Choroid plexus epithelial cell (primary cell): ENCODE measurements at regions not wholly inside any gene's neighbourhood (a gene's known extent, or its start where the extent isn't known, plus 50 kb on each side); places are given as distances from the start of the nearest gene placed in this dataset.

Experiments
- DNase-seq: peaks from one replicate; pipeline ENCODE4 v3.0.0-alpha.2; 2010; ENCODE audit warnings: low read depth
- H3K4me3 ChIP-seq: 2 replicates; pipeline ENCODE4 v1.5.1; 2011; ENCODE audit warnings: low read depth, mild to moderate bottlenecking, control low read depth, low read length, moderate library complexity
- TF ChIP-seq, protein P1 (sequence below): conservative IDR thresholded peaks from 2 replicates; pipeline ENCODE4 v1.5.1; 2011; ENCODE audit warnings: low read depth, mild to moderate bottlenecking, control low read depth, inconsistent platforms, low read length, moderate library complexity

DNA sequence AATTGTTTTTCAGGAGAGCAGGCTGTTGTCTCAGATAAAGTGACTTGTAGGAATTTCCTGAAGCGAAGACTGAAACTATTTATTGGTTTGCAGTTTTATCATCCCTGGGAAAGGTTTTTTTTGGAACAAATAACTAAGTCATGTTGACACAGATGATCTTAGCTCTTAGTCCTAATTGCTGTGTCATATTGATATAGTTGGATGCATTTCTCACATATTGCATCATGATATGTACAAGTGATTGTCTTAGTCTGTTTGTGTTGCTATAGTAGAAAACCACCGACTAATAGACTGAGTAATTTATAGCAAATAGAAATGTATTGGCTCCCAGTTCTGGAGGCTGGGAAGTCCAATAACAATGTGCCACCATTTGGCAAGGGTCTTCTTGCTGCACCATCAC, 397.5 kb upstream of the PPP1R2C start:
- H3K4me3 ChIP-seq, result no peak overlapping the region
- no peak for DNase-seq
- TF ChIP-seq, protein P1, sequence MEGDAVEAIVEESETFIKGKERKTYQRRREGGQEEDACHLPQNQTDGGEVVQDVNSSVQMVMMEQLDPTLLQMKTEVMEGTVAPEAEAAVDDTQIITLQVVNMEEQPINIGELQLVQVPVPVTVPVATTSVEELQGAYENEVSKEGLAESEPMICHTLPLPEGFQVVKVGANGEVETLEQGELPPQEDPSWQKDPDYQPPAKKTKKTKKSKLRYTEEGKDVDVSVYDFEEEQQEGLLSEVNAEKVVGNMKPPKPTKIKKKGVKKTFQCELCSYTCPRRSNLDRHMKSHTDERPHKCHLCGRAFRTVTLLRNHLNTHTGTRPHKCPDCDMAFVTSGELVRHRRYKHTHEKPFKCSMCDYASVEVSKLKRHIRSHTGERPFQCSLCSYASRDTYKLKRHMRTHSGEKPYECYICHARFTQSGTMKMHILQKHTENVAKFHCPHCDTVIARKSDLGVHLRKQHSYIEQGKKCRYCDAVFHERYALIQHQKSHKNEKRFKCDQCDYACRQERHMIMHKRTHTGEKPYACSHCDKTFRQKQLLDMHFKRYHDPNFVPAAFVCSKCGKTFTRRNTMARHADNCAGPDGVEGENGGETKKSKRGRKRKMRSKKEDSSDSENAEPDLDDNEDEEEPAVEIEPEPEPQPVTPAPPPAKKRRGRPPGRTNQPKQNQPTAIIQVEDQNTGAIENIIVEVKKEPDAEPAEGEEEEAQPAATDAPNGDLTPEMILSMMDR, result no peak

DNA sequence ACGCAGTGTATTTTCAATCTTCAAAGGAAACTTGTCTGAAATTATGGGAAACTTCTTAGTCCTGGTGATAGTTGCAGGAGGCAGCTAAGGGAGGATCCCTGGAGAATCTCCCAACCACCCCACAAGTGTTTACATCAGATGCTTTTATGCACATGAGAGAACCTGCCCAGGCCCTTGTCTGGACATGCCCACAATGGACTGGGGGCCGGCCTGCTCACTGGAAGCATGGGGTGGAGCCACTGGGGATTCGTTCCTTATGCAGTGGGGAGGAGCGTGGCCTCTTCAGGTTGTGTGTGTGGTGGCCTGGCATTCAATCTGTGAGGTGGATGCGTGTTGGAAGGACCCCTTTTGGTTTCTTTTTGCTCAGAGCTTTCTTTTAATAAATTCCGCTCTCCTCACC, 398.7 kb upstream of the PPP1R2C start:
- no peak overlapping the region for H3K4me3 ChIP-seq
- TF ChIP-seq, protein P1, result no peak
- no peak for DNase-seq

DNA sequence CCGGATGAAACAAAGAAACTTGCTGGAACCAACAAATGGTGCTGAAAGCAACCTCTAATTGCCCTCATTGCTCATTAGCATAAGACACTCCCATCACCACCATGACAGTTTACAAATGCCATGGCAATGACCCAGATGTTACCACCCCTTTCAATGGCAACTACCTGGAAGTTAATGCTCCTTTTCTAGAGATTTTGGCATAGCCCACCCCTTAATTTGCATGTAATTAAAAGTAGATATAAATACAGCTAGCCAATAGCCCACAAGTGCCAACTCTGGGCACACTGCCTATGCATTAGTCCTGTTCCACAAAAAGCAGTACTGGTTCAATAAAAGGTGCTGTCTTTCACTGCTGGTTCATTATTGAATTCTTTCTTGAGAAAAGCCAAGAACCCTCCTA, 410.3 kb upstream of the PPP1R2C start:
- TF ChIP-seq, protein P1, result no peak
- no peak overlapping the region for H3K4me3 ChIP-seq
- DNase-seq, result no peak

DNA sequence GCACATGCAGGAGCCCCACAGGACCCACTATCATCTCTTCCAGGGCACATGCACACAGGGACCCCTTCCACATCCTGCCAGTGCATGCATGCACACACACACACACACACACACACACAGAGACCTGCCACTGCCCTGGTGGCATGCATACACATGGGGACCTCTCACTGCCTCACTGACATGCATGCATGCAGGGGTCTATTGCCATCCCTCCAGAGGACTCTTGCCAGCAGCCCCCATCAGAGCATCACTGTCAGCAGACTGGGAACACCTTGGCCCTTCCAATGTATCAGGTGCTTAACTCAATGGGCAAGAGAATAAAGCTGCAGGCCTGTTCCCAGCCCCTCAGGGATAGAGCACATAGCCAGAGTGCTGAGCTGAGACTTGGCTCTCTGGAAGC, 433.6 kb upstream of the PPP1R2C start:
- DNase-seq, result no peak
- TF ChIP-seq, protein P1, result no peak

DNA sequence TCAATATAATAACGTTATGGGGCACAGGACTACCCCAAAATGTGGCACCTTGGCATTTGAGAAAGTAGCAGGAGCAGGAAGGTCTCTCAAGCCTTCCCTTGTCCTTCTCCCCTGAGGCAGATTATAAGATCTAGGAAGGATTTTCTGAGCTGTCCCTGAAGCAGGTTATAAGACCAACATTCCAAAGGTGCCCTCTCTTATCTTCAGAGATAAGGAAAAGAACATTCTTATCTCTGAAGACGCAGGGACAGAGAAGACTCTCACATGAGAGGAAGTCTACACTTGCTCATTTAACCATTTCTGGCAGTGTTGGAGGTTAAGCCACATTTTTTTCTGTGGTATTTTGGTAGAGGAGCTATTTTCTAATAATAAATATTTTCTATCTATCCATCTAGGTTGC, 437.9 kb upstream of the MAOA start:
- TF ChIP-seq, protein P1, result no peak
- DNase-seq, result no peak
- no peak overlapping the region for H3K4me3 ChIP-seq

More for the DNA sequence above, 433.6 kb upstream of the PPP1R2C start:
- no peak overlapping the region for H3K4me3 ChIP-seq

DNA sequence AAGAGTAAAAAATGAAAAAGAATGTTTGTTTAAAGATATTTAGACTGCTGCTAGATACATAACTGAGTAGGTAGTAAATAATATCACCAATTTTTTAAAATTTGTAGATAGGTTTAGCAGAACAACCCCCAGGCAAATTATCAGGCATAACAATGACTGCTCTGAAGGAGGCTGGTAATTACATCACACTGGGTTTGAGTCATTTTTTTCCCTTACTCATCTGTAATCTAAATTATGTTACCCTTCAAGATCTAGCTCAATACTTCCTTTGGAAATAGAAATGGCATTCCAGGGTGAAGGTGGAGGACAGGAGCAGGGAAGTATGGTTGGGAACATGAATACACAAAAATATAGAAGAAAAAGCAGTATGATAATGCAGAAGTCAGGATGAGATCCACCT, 431.6 kb upstream of the MAOA start:
- no peak overlapping the region for H3K4me3 ChIP-seq
- no peak for DNase-seq
- TF ChIP-seq, protein P1, result no peak

DNA sequence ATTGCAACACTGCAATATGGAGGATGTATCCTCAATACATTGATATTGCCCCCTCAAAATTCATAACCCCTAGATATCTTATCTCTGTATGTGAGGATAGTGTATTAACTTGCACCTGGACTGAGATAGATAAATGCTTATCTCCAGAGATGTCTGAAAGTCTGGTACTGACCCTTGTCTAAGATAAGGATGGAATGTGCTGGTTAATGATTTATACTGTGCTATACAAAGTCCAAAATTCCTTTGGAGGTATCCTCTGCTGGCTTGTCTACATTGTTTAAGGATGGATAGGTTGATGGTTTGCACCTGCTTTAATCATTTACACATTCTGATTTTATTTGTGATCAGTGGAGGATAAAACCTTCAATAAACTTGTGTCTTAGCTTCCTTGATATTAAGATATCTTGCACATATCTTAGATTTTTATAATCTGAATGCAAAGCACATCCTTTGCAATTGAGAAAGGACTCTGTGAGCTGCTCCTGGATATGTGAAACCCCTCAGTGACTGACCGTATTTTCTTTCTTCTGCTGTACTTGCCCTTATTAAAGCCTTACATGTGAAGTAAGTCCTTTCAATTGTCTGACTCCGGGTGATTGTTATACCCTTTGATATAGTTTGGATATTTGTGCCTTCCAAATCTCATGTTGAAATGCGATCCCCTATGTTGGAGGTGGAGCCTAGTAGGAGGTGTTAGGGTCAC, 430.3 kb upstream of the MAOA start:
- TF ChIP-seq, protein P1, result no peak
- H3K4me3 ChIP-seq, result no peak overlapping the region
- no peak for DNase-seq
